ENCODE measurements at regions not wholly inside any gene's neighbourhood (a gene's known extent, or its start where the extent isn't known, plus 50 kb on each side); places are given as distances from the start of the nearest gene placed in this dataset.

- ATAC-seq (no peak), DNase-seq (ENCODE audit: low read depth, low spot score) (no peak)
- TF ChIP-seq MAX (IDR thresholded peaks at IDR 0.05) (no peak), ZBTB33 (IDR thresholded peaks at IDR 0.05; ENCODE audit: extremely low read depth, insufficient replicate concordance, low read length) (no peak), ZFX (IDR thresholded peaks at IDR 0.05) (no peak), SRF (IDR thresholded peaks at IDR 0.05; ENCODE audit: low read depth) (no peak), FOSL1 (IDR thresholded peaks at IDR 0.05; ENCODE audit: low read depth) (no peak), ATF3 (IDR thresholded peaks at IDR 0.05) (no peak), CBX3 (IDR thresholded peaks at IDR 0.05; ENCODE audit: low read depth) (no peak), POLR2AphosphoS5 (IDR thresholded peaks at IDR 0.05; ENCODE audit: low read depth, low read length) (no peak), CEBPB (IDR thresholded peaks at IDR 0.05; ENCODE audit: low read depth) (no peak), CTCF (IDR thresholded peaks at IDR 0.05 in 2 of 3, conservative IDR thresholded peaks at IDR 0.05 in 1 of 3; ENCODE audit: borderline replicate concordance in 1 of 3, insufficient read depth in 1 of 3, low read depth in 2 of 3, low read length in 2 of 3) (no peak), ZNF274 (IDR thresholded peaks at IDR 0.05; ENCODE audit: low read depth, low read length) (no peak), YY1 (IDR thresholded peaks at IDR 0.05; ENCODE audit: extremely low read depth, insufficient replicate concordance, low read depth, low read length) (no peak), POLR2A (IDR thresholded peaks at IDR 0.05; ENCODE audit: borderline replicate concordance, extremely low read depth, insufficient read depth, insufficient read length) (no peak)
- no peaks in the 10 kb centered on the region for H3K79me2 ChIP-seq (ENCODE audit: insufficient read depth, low read length)
- no peaks in the 10 kb centered on the region for H3K9me2 ChIP-seq (ENCODE audit: insufficient read depth)
- ChIA-PET CTCF (no interaction called here), RAD21 (ENCODE audit: low non-redundant PET in 1 of 2, low total read pairs in 2 of 2, uncharacterized antibody in 2 of 2, unreplicated experiment in 2 of 2) (no interaction called here), POLR2A (no interaction called here)
- H3K27ac ChIP-seq (ENCODE audit: low read depth, low read length): no peak overlapping the region
- no peak overlapping the region for H3K4me2 ChIP-seq (ENCODE audit: low read length)
- H3K4me1 ChIP-seq (ENCODE audit: control insufficient read depth in 1 of 2, insufficient read depth in 2 of 2, low read length in 2 of 2): no peaks in the 10 kb centered on the region
- intact Hi-C loops (cut with micrococcal nuclease): no loop called here
- no peak overlapping the region for H2AFZ ChIP-seq (ENCODE audit: low read depth, low read length, poor library complexity, severe bottlenecking)
- BruUV-seq (replicated peaks): no TSS peak
- H4K20me1 ChIP-seq (ENCODE audit: insufficient read depth): no peaks in the 10 kb centered on the region
- 0 out of 2 replicates have a peak, but pooled peaks cover 11% of the 10 kb centered on the region for H3K27me3 ChIP-seq (ENCODE audit: insufficient read depth, low read length)
- H3K9ac ChIP-seq (ENCODE audit: low read length): no peak overlapping the region
- H3K36me3 ChIP-seq (ENCODE audit: control insufficient read depth in 1 of 2, insufficient read depth in 2 of 2, low read length in 2 of 2): no peaks in the 10 kb centered on the region
- H3K9me3 ChIP-seq (ENCODE audit: control insufficient read depth in 1 of 2, insufficient read depth in 1 of 2, low read depth in 1 of 2, low read length in 2 of 2): no peaks in the 10 kb centered on the region
- H3K4me3 ChIP-seq (replicated peaks in 1 of 2; ENCODE audit: low read depth in 1 of 2, low read length in 2 of 2): no peak overlapping the region
Measured at GRCh38 chr12:97097734-97098133, 190.7 kb downstream of the NEDD1 start.

All from HCT116 (cell line).